Endothelial cell of umbilical vein (primary cell): ENCODE measurements at regions not wholly inside any gene's neighbourhood (a gene's known extent, or its start where the extent isn't known, plus 50 kb on each side); places are given as distances from the start of the nearest gene placed in this dataset.

Experiments
- CTCF ChIP-seq, 2 donors: IDR thresholded peaks; 1 replicate in 1 of 2; 2 replicates in 1 of 2; pipeline ENCODE4 v1.5.1; 2011; ENCODE audit warnings: low read length in 2 of 2, mild to moderate bottlenecking in 2 of 2, moderate library complexity in 2 of 2, control low read depth in 1 of 2, inconsistent platforms in 1 of 2, low read depth in 1 of 2; ENCODE audit not compliant: insufficient read depth in 1 of 2; ENCODE audit errors: extremely low read depth in 1 of 2
- POLR2AphosphoS5 ChIP-seq: IDR thresholded peaks from 2 replicates; pipeline ENCODE4 v1.6.1; 2012; ENCODE audit warnings: low read depth, mild to moderate bottlenecking, control low read depth, low read length, moderate library complexity; ENCODE audit not compliant: insufficient read depth

- TF ChIP-seq CTCF (IDR thresholded peaks at IDR 0.05; ENCODE audit: extremely low read depth in 1 of 2, insufficient read depth in 1 of 2, low read depth in 1 of 2, low read length in 2 of 2) (no peak), POLR2AphosphoS5 (no peak)
These were observed 135.1 kb upstream of the MROH9 start for GRCh38 chr1:170800265-170800664.
